Natural killer cell (primary cell): ENCODE measurements at regions not wholly inside any gene's neighbourhood (a gene's known extent, or its start where the extent isn't known, plus 50 kb on each side); places are given as distances from the start of the nearest gene placed in this dataset.

Experiments used
- ATAC-seq, 3 donors: fragments of 150-1000 bp in 2 of 3; fragments of 200-7000 bp in 1 of 3; cut with Tn5 transposase; 1 replicate in 1 of 3; 2 replicates in 2 of 3; pipeline ENCODE4 v1.10.0; 2021; ENCODE audit warnings: mild to moderate bottlenecking in 2 of 3, moderate library complexity in 2 of 3
- DNase-seq, 2 donors: peaks; one replicate each; pipeline versions ENCODE4 v3.0.0 to v3.0.0-alpha.2; 2013 to 2021; ENCODE audit warnings: mixed read lengths in 1 of 2
- H3K27ac ChIP-seq: one replicate; pipeline ENCODE4 v1.5.1; 2013; ENCODE audit warnings: mild to moderate bottlenecking, low read length
- H3K27me3 ChIP-seq: one replicate; pipeline ENCODE4 v1.6.1; 2013; ENCODE audit warnings: low read length; ENCODE audit not compliant: control insufficient read depth, insufficient read depth
- H3K36me3 ChIP-seq: one replicate; pipeline ENCODE4 v1.6.1; 2013; ENCODE audit warnings: low read length; ENCODE audit not compliant: control insufficient read depth, insufficient read depth
- H3K4me1 ChIP-seq: one replicate; pipeline ENCODE4 v1.6.1; 2013; ENCODE audit warnings: low read length; ENCODE audit not compliant: control insufficient read depth, insufficient read depth
- H3K4me3 ChIP-seq: one replicate; pipeline ENCODE4 v1.5.1; 2013; ENCODE audit warnings: low read length
- H3K9me3 ChIP-seq: one replicate; pipeline ENCODE4 v1.6.1; 2013; ENCODE audit warnings: low read length; ENCODE audit not compliant: control insufficient read depth, insufficient read depth
- H3K27ac Mint-ChIP-seq, 2 donors: one replicate each; pipeline ENCODE4 v1.8.0; 2022; ENCODE audit warnings: mild to moderate bottlenecking in 2 of 2, mixed read lengths in 2 of 2, moderate library complexity in 1 of 2
- H3K27me3 Mint-ChIP-seq, 2 donors: one replicate each; pipeline ENCODE4 v1.8.0; 2022; ENCODE audit warnings: low read depth in 2 of 2, mixed read lengths in 2 of 2
- H3K36me3 Mint-ChIP-seq: one replicate; pipeline ENCODE4 v1.8.0; 2022; ENCODE audit warnings: mixed read lengths
- H3K4me1 Mint-ChIP-seq, 2 donors: one replicate each; pipeline ENCODE4 v1.8.0; 2022; ENCODE audit warnings: mixed read lengths in 2 of 2
- H3K4me3 Mint-ChIP-seq: one replicate; pipeline ENCODE4 v1.8.0; 2022; ENCODE audit warnings: mild to moderate bottlenecking, moderate library complexity, mixed read lengths
- H3K9me3 Mint-ChIP-seq, 2 donors: one replicate each; pipeline ENCODE4 v1.8.0; 2022; ENCODE audit warnings: mixed read lengths in 2 of 2
- CTCF ChIP-seq: fragments of 200-600 bp; IDR thresholded peaks from one replicate; pipeline ENCODE4 v1.8.0; 2022; ENCODE audit warnings: antibody characterized with exemption
- WGBS: methylation state at CpG from one replicate; pipeline ENCODE4 v1.1.7; 2013; ENCODE audit warnings: missing lambda C conversion rate; ENCODE audit not compliant: insufficient coverage; 5-methylcytosine and 5-hydroxymethylcytosine counted together
- intact Hi-C: fragments of 100-400 bp; cut with micrococcal nuclease; formaldehyde crosslinking; loops from one replicate; pipeline ENCODE4 v1.14.2; 2022

DNA sequence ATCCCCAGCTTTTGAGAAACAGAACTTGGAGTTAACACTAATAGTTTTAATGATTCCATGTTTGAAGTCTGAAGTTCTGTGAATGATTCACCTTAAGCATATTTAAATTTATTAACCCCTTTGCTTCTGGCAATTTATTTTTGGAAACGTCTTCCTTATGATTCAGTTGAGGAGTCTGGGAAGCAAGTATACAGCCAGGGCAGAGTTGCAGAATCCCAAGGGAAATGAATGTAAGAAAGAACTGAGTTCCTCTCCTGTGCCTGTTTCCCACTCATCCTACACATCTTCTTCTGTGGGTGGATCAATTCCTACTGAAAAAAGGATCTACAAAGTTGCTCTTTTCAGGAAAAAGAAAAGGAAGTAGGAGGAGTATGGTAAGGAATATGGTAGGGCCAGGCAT lies 108.2 kb upstream of the CCDC91 start:
- no peaks in the 10 kb centered on the region for H3K36me3 Mint-ChIP-seq
- H3K27me3 ChIP-seq, result no peaks in the 10 kb centered on the region
- H3K4me3 Mint-ChIP-seq, result no peak overlapping the region
- no peaks in the 10 kb centered on the region for H3K9me3 ChIP-seq
- H3K27me3 Mint-ChIP-seq, result peaks cover 5 to 6% of the 10 kb centered on the region in 2 donors
- no peaks in the 10 kb centered on the region for H3K36me3 ChIP-seq
- intact Hi-C loops, result no loop called here
- no peaks in the 10 kb centered on the region for H3K4me1 ChIP-seq
- ATAC-seq, result no peak
- no peak for DNase-seq
- no peak for TF ChIP-seq CTCF
- WGBS, result no CpG with 5 or more reads among the region's 1 CpG
- no peak overlapping the region for H3K27ac ChIP-seq
- no peak overlapping the region for H3K27ac Mint-ChIP-seq
- no peak overlapping the region for H3K4me3 ChIP-seq
- H3K4me1 Mint-ChIP-seq, result no peaks in the 10 kb centered on the region
- peaks cover 2% of the 10 kb centered on the region in 2 donors for H3K9me3 Mint-ChIP-seq

DNA sequence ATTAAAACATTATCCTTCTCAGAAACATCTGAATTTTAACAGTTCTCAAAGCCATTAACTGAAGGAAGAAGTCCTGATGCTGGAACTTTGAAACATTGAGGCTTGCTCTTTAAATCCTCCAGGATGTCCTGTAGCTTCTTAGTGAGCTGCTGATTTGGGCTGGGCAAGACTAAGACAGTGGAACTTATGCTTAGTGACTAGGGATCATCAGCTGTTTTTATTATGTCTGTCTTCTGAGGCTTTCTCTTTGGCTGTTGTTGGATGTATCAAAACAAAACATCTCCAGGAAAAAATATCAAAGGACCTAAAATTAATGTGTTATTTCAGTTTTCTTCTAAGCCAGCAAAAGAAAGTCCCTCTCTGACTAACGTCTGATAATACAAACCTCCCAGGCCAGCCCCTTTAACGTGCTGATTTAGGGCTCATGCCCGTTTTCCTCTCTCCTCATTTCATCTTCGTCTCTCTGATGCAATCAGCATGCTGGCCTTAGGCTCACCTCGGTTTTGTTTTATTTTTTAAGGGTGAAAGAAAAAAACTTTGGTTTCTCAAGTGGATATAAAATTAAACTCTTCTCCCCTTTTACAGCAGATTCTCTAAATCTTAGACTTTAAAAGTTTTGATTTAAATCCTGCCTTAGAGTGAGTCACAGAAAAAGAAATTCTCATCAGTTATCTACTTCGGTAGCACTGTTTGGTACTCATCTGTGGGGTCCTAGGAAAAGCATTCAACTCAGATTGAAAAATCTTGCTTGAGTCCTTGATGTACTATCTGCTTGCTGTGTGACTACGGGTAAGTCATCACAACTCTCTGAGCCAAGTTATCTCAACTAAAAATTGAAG lies 106.2 kb upstream of the CCDC91 start:
- no peak overlapping the region for H3K4me3 ChIP-seq
- Mint-ChIP-seq H3K27ac (no peak overlapping the region), H3K9me3 (peaks cover 2% of the 10 kb centered on the region in 2 donors), H3K4me3 (no peak overlapping the region), H3K27me3 (peaks cover 5 to 6% of the 10 kb centered on the region in 2 donors), H3K4me1 (no peaks in the 10 kb centered on the region), H3K36me3 (no peaks in the 10 kb centered on the region)
- no peaks in the 10 kb centered on the region for H3K36me3 ChIP-seq
- no peaks in the 10 kb centered on the region for H3K4me1 ChIP-seq
- DNase-seq (no peak), ATAC-seq (no peak)
- no peaks in the 10 kb centered on the region for H3K27me3 ChIP-seq
- WGBS, result 81% methylated on average over 5 of the region's 7 CpGs
- intact Hi-C loops, result no loop called here
- no peaks in the 10 kb centered on the region for H3K9me3 ChIP-seq
- no peak overlapping the region for H3K27ac ChIP-seq
- no peak for TF ChIP-seq CTCF

GRCh38 chr12:28086521-28087155 lies 103.6 kb upstream of the CCDC91 start:
- Histone ChIP-seq H3K36me3 (no peaks in the 10 kb centered on the region), H3K27ac (no peak overlapping the region), H3K4me3 (no peak overlapping the region), H3K4me1 (no peaks in the 10 kb centered on the region), H3K9me3 (no peaks in the 10 kb centered on the region), H3K27me3 (no peaks in the 10 kb centered on the region)
- intact Hi-C loops, result no loop called here
- H3K36me3 Mint-ChIP-seq, result no peaks in the 10 kb centered on the region
- H3K4me3 Mint-ChIP-seq, result no peak overlapping the region
- WGBS, result 76% methylated on average over 5 of the region's 8 CpGs
- no peak overlapping the region for H3K27ac Mint-ChIP-seq
- DNase-seq (no peak), ATAC-seq (no peak)
- TF ChIP-seq CTCF, result no peak
- H3K4me1 Mint-ChIP-seq, result no peaks in the 10 kb centered on the region
- H3K9me3 Mint-ChIP-seq, result peaks cover 2% of the 10 kb centered on the region in 2 donors
- H3K27me3 Mint-ChIP-seq, result peaks cover 6 to 8% of the 10 kb centered on the region in 2 donors
